ENCODE measurements at regions not wholly inside any gene's neighbourhood (a gene's known extent, or its start where the extent isn't known, plus 50 kb on each side); places are given as distances from the start of the nearest gene placed in this dataset.

DNA sequence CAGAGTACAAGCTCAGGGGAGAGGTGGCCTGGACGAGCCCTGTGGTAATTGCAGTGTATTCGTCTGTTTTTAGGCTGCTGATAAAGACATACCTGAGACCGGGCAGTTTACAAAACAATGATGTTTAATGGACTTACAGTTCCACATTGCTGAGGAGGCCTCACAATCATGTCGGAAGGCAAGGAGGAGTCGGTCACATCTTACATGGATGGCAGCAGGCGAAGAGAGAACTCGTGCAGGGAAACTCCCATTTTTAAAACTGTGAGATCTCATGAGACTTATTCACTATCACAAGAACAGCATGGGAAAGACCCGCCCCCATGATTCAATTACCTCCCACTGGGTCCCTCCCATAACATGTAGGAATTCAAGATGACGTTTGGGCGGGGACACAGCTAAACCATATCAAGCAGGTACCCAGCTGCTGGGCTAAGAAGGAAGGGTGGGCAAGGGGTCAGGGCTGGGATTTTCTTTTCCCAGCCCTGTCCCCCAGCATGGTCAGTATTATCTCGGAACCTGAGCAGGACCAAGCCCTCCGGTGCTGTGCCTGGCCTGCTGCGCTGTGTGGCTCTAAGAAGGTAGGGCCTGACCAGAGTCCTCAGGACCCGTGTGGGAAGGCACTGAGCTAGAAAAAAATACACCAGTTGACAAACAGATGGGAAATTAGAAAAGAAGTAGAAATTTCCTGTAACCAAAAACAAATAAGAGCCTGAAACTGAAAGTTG lies 78.6 kb upstream of the SH3BP4 start:
- TF ChIP-seq CEBPB (IDR thresholded peaks at IDR 0.05) (no peak), ESRRA (IDR thresholded peaks at IDR 0.05; ENCODE audit: borderline replicate concordance, low read length) (no peak), RFX5 (IDR thresholded peaks at IDR 0.05) (no peak), CBX8 (IDR thresholded peaks at IDR 0.05) (no peak), MAFK (IDR thresholded peaks at IDR 0.05; ENCODE audit: partially characterized antibody) (no peak), RCOR1 (IDR thresholded peaks at IDR 0.05; ENCODE audit: low read depth, low read length) (no peak), FOSL2 (IDR thresholded peaks at IDR 0.05) (no peak), FOSL2 (CRISPR knock-in tag; IDR thresholded peaks at IDR 0.05) (no peak)
- TF ChIP-seq, protein P1, sequence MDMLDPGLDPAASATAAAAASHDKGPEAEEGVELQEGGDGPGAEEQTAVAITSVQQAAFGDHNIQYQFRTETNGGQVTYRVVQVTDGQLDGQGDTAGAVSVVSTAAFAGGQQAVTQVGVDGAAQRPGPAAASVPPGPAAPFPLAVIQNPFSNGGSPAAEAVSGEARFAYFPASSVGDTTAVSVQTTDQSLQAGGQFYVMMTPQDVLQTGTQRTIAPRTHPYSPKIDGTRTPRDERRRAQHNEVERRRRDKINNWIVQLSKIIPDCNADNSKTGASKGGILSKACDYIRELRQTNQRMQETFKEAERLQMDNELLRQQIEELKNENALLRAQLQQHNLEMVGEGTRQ (IDR thresholded peaks at IDR 0.05) = no peak
- TF ChIP-seq, protein P2, sequence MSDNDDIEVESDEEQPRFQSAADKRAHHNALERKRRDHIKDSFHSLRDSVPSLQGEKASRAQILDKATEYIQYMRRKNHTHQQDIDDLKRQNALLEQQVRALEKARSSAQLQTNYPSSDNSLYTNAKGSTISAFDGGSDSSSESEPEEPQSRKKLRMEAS (IDR thresholded peaks at IDR 0.05) = no peak
- TF ChIP-seq, protein P3, sequence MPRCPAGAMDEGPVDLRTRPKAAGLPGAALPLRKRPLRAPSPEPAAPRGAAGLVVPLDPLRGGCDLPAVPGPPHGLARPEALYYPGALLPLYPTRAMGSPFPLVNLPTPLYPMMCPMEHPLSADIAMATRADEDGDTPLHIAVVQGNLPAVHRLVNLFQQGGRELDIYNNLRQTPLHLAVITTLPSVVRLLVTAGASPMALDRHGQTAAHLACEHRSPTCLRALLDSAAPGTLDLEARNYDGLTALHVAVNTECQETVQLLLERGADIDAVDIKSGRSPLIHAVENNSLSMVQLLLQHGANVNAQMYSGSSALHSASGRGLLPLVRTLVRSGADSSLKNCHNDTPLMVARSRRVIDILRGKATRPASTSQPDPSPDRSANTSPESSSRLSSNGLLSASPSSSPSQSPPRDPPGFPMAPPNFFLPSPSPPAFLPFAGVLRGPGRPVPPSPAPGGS (IDR thresholded peaks at IDR 0.05) = no peak
- TF ChIP-seq, protein P4, sequence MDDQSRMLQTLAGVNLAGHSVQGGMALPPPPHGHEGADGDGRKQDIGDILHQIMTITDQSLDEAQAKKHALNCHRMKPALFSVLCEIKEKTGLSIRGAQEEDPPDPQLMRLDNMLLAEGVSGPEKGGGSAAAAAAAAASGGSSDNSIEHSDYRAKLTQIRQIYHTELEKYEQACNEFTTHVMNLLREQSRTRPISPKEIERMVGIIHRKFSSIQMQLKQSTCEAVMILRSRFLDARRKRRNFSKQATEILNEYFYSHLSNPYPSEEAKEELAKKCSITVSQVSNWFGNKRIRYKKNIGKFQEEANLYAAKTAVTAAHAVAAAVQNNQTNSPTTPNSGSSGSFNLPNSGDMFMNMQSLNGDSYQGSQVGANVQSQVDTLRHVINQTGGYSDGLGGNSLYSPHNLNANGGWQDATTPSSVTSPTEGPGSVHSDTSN (IDR thresholded peaks at IDR 0.05) = no peak
- Histone ChIP-seq H3K4me1 (peaks cover 19% of the 10 kb centered on the region), H3K27ac (peak overlapping the region; percentile 5 to 53; a peak in 4 of 6 replicates), H3K4me2 (no peak overlapping the region), H3K9me3 (peaks cover 9% of the 10 kb centered on the region; the same call in 2 of the 3 replicates), H3K4me3 (no peak overlapping the region)
- no peak for DNase-seq (ENCODE audit: low read depth in 1 of 2, low spot score in 1 of 2)
- WGBS (ENCODE audit: missing lambda C conversion rate) = 90% methylated on average over 14 of the region's 14 CpGs
- POLR2A ChIA-PET = no interaction called here
- no peak for ATAC-seq
- CTCF ChIA-PET = interaction anchor here (1.1 kb wide), 1 partner anchor 9 kb away, joined by 4 read pairs; no protein-coding TSS in a partner anchor
- FAIRE-seq = no peak

DNA sequence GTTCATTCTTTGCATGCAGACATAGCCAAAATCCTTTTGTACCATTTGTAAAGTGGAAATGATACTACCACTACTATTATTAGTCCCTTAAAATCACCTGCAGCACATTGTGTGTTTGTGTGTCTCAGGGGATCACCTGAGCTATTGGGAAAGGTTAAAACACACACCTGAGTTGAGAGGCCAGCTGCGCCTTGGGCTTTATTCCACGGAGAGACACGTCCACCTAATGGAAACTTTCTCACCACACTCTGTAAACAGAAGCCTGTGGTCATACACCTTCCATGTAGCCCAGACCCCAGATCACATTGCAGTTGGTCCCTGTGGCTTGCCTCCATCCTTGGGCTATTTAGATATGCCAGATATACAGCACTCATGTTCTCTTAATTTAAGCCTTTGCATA lies 81.8 kb upstream of the SH3BP4 start:
- 92% methylated on average over 3 of the region's 3 CpGs for WGBS (ENCODE audit: missing lambda C conversion rate)
- CTCF ChIA-PET = interaction anchor here (1.4 kb wide), 1 partner anchor 18 kb away, joined by 3 read pairs; no protein-coding TSS in a partner anchor
- no peak for FAIRE-seq

More for the DNA sequence above, 81.8 kb upstream of the SH3BP4 start:
- Histone ChIP-seq H3K27ac (no peak overlapping the region), H3K4me2 (no peak overlapping the region), H3K4me1 (peaks cover 18% of the 10 kb centered on the region), H3K9me3 (peaks cover 12% of the 10 kb centered on the region; the same call in 2 of the 3 replicates), H3K4me3 (no peak overlapping the region)
- POLR2A ChIA-PET = no interaction called here
- TF ChIP-seq, protein P5, sequence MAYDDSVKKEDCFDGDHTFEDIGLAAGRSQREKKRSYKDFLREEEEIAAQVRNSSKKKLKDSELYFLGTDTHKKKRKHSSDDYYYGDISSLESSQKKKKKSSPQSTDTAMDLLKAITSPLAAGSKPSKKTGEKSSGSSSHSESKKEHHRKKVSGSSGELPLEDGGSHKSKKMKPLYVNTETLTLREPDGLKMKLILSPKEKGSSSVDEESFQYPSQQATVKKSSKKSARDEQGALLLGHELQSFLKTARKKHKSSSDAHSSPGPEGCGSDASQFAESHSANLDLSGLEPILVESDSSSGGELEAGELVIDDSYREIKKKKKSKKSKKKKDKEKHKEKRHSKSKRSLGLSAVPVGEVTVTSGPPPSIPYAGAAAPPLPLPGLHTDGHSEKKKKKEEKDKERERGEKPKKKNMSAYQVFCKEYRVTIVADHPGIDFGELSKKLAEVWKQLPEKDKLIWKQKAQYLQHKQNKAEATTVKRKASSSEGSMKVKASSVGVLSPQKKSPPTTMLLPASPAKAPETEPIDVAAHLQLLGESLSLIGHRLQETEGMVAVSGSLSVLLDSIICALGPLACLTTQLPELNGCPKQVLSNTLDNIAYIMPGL (CRISPR knock-in tag; IDR thresholded peaks at IDR 0.05; ENCODE audit: borderline replicate concordance) = no peak
- TF ChIP-seq NFE2L2 (conservative IDR thresholded peaks at IDR 0.05; ENCODE audit: low read length) (no peak), CBX8 (IDR thresholded peaks at IDR 0.05) (no peak), RFX5 (IDR thresholded peaks at IDR 0.05) (no peak), BHLHE40 (IDR thresholded peaks at IDR 0.05; ENCODE audit: low read depth, low read length) (no peak), GATA3 (IDR thresholded peaks at IDR 0.05; ENCODE audit: borderline replicate concordance) (no peak), KDM1A (IDR thresholded peaks at IDR 0.05; ENCODE audit: low read depth) (no peak), KDM5A (IDR thresholded peaks at IDR 0.05) (no peak), HDAC2 (IDR thresholded peaks at IDR 0.05) (no peak), ZSCAN20 (CRISPR knock-in tag; IDR thresholded peaks at IDR 0.05) (no peak), ESRRA (IDR thresholded peaks at IDR 0.05; ENCODE audit: borderline replicate concordance, low read length) (no peak), PHF8 (IDR thresholded peaks at IDR 0.05; ENCODE audit: borderline replicate concordance, low read depth) (no peak)
- TF ChIP-seq, protein P3 (IDR thresholded peaks at IDR 0.05) = no peak
- ATAC-seq (no peak), DNase-seq (ENCODE audit: low read depth in 1 of 2, low spot score in 1 of 2) (no peak)
